SKM-1 treated with dmso at 0.1 percent for 144 hours (cell line): ENCODE measurements at regions not wholly inside any gene's neighbourhood (a gene's known extent, or its start where the extent isn't known, plus 50 kb on each side); places are given as distances from the start of the nearest gene placed in this dataset.

Experiments
- DNase-seq: peaks from one replicate; lab custom pipeline; 2025; ENCODE audit not compliant: unreplicated experiment; lab: John Stamatoyannopoulos, UW

GRCh38 chr7:41475801-41476459, 227.0 kb downstream of the INHBA start:
- DNase-seq, result no peak

- no peak for DNase-seq
These were observed 230.3 kb downstream of the INHBA start for GRCh38 chr7:41472427-41473125.

- DNase-seq, result no peak
These were observed 232.8 kb downstream of the INHBA start for GRCh38 chr7:41470081-41470480.

- no peak for DNase-seq
These were observed 235.3 kb downstream of the INHBA start for GRCh38 chr7:41467596-41467995.

- DNase-seq, result no peak
These were observed 236.0 kb downstream of the INHBA start for GRCh38 chr7:41466760-41467384.

GRCh38 chr7:41465571-41465970, 237.3 kb downstream of the INHBA start:
- no peak for DNase-seq

GRCh38 chr7:41463770-41464470, 239.0 kb downstream of the INHBA start:
- no peak for DNase-seq

- DNase-seq, result peak; percentile 73
These were observed 243.1 kb downstream of the INHBA start for GRCh38 chr7:41459623-41460261.

- DNase-seq, result peak; percentile 50
These were observed 243.7 kb downstream of the INHBA start for GRCh38 chr7:41459183-41459582.

- DNase-seq, result no peak
These were observed 245.0 kb downstream of the INHBA start for GRCh38 chr7:41457832-41458437.

GRCh38 chr7:41451826-41452225, 251.1 kb downstream of the INHBA start:
- DNase-seq, result no peak

GRCh38 chr7:41449694-41450093, 253.2 kb downstream of the INHBA start:
- DNase-seq, result no peak

- DNase-seq, result no peak
These were observed 253.6 kb downstream of the INHBA start for GRCh38 chr7:41449286-41449685.

- no peak for DNase-seq
These were observed 254.8 kb downstream of the INHBA start for GRCh38 chr7:41448104-41448503.

GRCh38 chr7:41447450-41448042, 255.3 kb downstream of the INHBA start:
- DNase-seq, result no peak

- no peak for DNase-seq
These were observed 256.1 kb downstream of the INHBA start for GRCh38 chr7:41446606-41447449.

- no peak for DNase-seq
These were observed 256.9 kb downstream of the INHBA start for GRCh38 chr7:41445946-41446345.

- no peak for DNase-seq
These were observed 257.5 kb downstream of the INHBA start for GRCh38 chr7:41445432-41445831.

- no peak for DNase-seq
These were observed 263.4 kb downstream of the INHBA start for GRCh38 chr7:41439515-41439879.
